NCI-H526 treated with DMSO at 0.1 percent for 48 hours (cell line): ENCODE measurements at regions not wholly inside any gene's neighbourhood (a gene's known extent, or its start where the extent isn't known, plus 50 kb on each side); places are given as distances from the start of the nearest gene placed in this dataset.

Experiments
- DNase-seq: peaks from one replicate; lab custom pipeline; 2025; lab: John Stamatoyannopoulos, UW

DNA sequence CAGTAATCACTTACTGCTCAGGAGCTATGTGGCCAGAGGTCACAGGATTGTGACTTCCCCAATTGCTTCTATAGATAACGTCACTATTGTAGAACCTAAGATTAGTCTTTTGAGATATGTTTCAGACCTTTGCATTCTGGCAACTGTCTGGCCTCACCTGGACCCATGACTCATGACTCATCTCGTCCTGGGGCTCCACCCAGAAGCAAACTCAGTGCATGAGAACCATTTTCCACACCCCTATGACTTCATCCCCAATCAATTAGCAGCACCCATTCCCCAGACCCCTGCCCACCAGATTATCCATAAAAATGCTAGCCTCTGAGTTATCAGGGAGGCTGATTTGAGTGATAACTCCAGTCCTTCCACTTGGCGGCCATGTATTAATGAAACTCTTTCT lies 186.9 kb downstream of the EMP1 start:
- DNase-seq = no peak

DNA sequence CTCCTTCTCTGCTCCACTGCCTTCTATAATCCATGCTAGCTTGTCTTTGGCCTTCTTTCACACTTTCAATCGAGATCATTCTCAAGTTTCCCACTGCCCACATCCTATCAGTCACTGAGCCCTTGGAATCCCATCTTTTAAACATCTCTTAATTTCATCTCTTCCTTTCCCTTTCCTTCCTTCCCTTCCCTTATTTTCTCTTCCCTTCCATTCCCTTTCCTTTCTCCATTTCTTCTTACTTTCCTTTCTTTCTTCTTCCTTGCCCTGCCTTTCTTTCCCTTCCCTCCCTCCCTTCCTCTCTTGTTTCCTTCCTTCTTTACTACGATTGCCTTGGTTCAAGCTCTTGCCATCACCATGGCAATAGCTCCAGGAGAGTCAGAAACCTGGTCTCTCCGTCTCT lies 183.8 kb downstream of the EMP1 start:
- DNase-seq = no peak

DNA sequence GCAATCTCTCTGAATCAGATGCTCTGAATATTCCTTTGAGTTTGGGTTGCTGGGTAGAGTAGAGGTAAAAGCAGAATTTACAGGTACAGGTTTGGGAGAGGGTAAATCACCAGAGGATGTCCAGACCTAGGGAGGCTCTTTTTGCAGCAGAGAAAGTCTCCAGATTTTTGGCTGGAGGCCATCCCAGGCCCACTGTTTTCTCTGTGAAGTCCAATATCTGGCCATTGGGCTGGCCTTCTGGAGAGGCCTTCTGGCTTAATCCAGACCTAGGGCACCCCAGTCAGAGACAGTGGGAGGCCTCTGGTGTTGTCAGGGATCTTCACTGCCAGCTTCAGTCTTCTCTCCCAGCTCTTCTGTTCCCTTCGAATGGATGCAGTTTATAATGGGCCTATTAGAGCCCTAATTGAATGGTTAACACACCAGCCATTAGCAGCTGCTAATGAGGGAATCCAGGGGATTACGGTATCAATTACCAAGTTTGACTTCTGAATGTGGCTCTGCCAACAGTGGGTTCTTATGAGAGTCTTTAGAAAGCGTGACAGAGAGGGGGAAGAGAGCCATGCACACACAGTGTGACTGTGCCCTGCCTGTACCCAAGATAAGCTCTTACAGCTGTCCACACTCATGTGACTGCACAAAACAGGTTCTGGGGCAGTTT lies 183.1 kb downstream of the EMP1 start:
- DNase-seq = no peak

DNA sequence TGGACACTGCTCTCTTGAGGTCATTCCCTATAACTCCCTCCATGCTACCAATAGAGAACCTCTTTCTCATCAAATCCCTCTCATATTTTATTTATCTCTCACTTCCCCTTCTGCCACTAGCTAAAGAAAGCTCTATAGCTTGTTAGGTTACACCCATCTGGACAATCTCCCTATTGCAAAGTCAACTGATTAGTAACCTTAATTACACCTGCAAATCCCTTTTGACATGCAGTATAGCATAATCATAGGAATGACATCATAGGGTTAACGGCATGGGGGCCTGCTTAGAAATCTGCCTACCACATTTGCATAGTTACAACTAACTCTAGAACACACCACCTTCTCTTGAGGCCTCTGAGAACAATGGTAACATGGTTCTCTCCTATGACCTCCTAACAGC lies 181.2 kb downstream of the EMP1 start:
- DNase-seq = no peak

DNA sequence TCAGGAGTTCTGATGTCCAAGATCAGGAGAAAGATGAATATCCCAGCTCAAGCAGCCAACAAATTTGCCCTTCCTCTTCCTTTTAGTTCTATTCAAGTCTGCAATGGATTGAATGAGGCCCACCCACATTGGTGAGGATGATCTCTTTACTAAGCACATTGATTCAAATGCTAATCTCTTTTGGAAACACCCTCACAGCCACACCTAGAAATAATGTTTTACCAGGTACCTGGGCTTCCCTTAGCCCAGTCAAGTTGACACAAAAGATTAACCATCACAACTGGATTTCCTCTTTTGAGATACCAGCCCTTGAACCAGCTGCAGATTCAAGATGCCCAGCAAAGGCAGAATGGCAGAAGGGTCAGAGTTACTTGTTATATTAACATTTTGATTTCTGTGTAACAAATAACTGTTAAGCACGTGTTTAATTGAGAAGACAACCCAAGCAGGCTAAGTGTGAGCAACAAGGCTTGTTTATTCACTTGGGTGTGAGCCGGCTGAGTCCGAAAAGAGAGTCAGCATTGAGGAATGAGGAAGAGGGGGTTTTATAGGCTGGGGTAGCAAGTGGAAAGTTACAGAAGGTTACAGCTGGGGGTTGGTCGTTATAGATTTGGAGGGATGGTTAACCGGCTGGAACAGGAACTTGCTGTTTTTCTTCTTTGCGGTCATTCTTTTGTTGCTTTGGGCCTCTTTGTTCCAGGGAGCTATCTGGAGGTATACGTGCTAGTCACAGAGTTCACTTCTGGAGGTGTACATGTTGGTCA lies 180.3 kb downstream of the EMP1 start:
- no peak for DNase-seq

DNA sequence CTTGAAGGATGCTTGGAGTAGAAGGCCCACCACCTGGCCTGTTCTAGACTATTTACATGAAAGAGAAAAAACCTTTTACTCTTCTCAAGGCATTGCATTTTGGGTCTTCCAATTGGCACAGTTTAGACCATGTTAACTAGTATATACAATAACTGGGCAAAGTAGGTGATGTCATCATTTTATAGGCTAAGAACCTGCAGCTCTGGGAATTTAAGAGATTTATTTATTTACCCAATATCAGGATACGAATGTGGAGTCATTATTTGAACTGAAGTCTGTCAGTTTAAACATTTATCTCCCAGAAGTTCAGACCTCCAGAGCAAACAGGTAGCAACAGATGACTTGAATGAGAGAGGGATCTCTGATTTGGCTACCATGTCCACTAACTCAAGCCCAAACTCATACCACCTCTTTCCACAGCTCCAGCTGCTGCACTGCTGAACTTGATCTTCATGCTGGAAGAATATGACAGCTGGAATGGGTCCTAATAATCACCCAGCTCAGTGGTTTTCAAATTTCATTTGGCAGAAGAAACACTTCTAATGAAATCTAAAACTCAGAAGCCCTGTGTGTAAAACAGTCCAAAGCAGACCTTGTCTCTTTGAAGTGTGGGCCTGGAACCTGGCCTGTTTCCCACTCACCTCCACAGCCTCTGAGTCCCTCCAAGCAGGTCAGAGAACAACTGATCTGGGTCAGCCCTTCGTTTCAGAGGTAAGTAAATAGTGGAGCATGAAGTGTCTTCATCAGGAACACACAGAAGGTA lies 179.2 kb downstream of the EMP1 start:
- no peak for DNase-seq

DNA sequence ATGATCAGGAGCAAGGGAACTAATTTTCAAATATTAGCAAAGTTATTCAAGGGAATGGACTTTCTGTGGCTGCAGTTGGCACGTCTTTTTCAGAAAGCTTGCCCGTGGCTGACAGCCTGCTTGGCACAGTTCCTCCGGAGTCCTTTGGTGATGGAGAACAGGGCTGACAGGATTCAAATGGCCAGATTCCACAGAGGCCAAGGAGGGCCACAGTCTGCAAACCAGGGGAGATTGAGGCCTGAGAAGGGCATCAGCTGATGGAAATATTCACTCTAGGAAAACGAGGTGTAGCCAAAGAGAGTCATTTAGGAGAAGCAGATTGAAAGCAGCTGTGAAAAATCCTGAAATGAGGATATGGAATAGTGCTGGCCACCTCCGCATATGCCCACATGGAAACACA lies 178.3 kb downstream of the EMP1 start:
- no peak for DNase-seq

DNA sequence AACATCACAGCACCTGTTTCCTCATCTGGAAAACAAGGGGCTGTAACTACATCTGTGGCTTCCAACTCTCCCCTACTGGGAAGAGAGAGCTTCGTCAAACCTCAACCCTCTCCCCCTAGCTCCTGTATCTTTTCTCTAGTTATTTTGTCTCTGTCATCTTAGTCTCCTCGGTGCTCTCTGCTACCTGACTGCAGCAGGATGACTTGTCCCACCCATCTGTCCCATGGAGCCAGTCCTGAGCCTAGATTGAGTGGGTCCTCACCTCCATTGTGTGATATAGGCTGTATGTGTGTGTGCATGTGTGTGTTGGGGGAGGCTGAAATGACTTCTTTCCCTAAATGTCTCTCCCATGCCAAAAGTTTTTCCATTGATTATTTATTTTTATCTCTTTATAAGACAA lies 177.3 kb downstream of the EMP1 start:
- DNase-seq = no peak

DNA sequence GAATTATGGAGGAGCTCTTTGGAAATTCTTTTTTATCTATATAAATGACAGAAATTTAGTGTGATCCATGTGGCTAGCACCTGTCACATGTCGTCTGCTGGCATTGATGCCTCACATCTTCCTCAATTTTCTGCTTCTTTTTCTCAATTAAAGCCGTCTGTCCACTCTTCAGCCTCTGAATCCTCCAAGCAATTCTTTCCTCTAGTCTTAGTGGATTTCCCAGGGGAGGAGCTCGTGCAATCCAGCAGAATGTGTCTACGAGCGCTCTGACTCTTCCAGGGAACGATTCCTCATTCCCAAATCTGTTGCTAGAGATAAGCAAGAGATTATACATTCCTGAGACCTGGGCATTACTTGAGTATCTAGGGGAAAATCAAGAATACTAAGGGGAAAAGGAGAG lies 176.6 kb downstream of the EMP1 start:
- no peak for DNase-seq

DNA sequence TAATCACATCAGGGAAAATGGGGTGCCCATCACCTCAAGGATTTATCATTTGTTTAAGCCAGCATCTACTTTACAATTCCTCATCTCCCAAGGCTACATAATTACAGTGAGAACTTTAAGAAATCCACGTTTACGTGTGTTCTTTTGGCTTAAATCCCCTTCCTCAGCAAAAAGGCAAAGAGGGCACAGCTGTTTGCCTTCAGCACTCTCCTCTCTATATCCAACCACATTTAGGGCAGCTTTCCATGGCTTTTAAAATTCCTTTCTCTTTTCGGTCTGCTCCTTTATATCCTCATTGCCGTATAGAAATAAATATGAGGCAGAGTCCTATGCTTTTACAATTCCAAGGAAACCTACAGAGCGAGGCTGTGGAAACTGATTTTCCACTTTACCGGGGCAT lies 175.9 kb downstream of the EMP1 start:
- DNase-seq = no peak

DNA sequence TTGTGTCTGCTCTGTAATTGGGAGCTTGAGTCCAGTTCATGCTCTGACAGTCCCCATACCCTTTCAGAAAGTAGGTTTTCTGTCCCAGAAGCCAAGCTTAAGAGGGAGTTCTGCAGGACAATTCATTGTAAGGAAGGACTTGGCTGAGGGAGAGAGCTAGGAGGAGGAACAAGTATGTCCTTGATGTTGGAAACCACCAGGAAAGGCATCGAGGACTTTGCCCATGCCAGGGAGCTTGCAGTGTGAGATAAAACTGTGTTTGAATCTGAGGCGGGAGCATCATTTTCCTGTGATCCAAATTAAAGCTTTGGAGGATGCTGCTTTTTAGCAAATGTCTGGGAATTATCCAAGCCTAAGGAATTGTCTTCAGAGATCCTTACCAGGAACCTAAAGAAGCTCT lies 175.3 kb downstream of the EMP1 start:
- no peak for DNase-seq

DNA sequence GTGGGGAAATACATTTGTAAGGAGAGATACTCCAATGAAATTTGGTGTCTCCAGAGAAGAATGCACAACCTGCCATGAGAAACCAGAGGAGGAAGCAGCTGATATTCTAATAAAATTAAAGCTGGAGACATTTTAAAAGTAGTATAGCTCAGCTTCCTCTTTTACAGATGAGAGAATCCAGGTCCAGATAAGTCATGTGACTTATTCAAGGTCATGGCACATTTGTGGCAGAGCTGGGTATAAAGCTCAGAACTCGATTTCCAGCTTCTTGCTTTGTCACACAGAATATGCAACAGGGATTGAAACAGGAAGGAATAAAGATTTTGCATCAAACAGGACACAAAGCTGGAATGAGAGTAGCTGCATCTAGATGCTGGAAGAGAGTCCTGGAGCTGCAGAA lies 174.8 kb downstream of the EMP1 start:
- no peak for DNase-seq

DNA sequence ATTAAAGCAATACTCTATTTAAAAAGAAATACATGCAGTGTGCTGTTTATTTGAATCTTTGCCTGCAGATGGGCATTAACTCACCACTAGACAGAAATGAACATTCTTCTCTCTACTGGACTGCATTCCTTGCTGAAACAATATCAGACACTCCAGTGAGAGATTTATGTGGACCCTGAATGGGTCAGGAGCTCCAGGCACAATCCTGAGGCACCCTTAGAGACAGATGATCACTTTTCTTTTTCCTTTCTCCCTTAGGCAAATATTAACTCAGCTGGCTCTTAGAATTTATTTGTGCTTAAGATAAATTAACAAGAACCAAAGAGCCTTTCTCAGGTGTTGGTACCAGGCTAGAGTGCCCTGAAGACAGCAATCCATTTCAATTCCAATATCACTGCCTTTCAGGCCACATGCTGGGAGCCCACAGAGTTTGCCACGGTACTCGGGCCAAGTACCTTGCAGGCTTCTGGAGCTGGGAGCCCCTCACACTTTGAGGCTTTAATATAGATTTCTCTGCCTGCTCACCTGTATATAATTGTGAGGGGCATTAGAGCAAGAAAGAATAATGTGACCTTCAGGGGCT lies 173.0 kb downstream of the EMP1 start:
- no peak for DNase-seq

DNA sequence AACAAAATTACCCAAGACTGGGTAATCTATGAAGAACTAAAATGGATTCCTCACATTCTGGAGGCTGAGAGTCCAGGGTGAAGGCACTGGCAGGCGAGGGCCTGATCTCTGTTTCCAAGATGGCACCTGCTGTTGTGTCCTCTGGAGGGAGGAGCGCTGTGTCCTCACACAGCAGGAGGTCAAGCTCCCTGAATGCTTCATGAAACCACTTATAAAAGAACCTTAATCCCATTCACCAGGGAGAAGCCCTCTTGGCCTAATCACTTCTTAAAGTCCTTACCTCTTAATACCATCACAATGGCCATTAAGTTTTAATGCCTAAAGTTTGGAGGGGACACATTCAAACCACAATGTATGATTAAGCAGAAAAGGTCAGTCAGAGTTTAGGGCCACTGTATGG lies 172.4 kb downstream of the EMP1 start:
- no peak for DNase-seq

DNA sequence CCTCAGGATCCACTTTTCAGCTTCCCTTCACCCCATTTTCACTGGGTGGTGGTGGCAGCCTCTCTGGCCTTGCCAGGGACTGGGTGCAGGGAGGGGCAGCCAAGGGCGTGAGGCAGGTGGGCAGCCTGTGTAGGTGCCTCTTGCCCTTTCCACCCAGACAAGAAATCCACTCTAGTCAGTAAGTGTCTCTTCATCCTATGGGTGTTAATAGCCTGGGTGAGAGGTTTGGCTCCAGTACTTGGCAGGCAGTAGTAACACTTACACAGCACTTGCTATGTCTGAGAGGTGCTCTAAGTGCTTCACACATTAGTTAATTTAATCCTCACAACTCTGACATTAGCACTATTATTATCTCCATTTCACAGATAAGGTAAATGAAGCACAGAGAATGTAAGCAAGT lies 171.9 kb downstream of the EMP1 start:
- no peak for DNase-seq

DNA sequence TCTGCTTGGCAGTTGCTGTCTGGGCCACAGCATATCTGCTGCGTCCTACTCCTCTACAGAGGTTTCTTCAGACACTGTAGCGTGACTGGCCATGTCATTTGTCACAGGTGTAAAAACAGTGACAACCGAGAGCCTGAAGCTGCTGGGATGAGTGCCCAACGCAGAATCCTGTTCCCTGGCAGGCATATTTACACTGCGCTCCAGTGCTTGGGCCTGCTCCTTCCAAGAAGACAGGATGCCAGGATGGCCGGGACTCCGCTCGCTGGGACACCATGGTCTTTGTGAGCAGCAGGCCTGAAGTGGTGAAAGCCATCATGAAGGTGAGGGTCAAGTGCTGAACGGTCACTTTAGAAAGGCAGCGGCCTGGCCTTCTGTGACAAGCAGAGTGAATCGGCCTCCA lies 171.4 kb downstream of the EMP1 start:
- DNase-seq = no peak

DNA sequence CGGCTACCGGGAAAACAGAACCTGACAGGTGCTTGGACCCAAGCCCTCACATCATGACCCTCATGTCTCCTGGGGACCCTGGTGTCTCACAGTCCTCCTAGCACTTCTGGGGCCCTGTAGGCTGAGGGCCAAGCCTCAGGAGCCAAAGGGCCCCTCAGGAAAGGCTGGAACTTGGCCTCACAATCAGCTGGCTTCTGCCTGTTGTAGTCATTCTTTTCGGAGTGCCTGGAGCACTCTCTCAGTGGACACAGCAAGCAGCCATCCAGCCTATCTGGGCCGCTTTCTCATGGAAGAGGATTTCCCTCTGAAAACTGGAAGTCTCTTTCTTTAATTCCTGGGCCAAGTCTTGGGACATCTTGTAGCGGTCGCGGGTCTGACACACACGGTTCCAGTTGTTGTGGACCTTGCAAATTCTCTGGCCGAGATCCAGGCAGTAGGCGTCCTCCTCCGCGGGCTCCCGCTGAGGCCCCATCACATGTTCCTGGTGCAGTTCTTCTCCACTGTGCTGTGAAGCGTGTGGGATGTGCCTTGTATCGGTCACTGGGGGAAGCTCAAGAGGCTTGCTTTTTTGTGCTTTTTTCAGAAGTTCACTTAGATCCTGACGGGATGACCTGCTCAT lies 169.3 kb downstream of the EMP1 start:
- no peak for DNase-seq

DNA sequence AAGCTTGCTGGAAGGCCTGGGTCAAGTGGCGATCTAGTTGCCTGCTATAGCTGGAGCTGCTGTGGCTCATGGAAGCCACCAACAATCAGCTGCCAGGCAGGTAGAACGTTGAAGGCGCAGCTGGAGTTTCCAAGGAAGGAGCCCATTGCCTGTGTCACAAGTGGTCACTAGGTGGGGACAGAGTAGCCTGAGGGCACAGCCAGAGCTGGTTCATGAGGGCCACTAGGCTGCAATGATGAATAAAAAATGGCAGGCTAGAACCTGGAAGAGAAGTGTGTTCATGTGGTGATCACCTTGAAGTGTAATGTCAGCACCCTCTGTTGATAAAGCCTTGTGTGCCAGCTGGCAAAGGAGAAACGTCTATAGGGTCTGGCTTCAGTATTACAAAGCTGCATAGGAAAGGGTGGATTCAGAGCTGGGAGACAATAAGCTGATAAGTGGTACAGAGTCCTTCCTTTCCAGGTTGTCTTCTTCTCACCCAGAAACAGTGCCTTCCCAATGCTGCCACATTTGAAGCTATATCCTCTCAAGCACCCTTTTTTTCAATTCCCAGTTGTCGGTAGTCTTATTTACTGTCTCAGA lies 165.8 kb downstream of the EMP1 start:
- peak; percentile 51 for DNase-seq

DNA sequence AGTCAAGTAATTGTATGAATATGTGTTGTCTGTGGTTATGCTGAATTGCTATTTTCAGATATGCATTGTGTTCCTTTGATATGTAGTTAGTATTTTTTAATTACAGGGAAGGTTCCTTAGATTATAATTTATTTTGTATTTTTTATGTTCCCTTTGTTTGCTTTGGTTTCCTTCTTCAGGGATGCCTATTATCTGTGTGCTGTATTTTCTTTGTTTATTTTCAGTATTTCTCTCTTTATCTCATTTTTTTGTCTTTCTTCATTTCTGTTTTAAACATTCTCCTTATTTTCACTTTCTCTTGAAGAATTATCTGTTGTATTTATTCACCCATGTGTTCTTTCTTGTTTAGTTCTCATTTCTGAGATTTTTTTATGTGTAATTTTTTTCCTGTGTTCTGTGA lies 163.1 kb downstream of the EMP1 start:
- DNase-seq = no peak

DNA sequence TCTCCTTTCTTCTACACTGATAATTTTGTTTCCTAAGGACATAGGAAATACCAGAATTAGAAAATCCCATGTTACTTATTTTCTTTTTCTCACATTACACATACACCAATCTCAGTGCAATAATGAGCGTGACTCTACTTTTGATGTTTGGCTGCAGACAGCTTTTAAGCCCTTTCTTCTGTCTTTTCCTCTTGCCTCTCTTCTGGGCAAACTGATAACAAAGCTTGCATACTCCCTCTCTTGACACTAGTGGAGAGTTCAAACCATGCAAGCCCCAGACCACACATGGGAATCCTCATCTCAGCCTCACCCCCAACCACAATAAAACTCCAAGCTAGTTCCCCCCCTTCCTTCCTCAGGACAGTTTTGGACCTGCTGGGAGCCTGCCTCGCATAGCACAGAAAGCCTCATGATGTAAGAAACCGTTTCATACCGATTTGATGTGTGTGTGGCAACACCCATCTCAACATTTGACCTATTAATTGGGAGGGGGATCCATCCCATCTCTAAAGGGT lies 161.9 kb downstream of the EMP1 start:
- no peak for DNase-seq

DNA sequence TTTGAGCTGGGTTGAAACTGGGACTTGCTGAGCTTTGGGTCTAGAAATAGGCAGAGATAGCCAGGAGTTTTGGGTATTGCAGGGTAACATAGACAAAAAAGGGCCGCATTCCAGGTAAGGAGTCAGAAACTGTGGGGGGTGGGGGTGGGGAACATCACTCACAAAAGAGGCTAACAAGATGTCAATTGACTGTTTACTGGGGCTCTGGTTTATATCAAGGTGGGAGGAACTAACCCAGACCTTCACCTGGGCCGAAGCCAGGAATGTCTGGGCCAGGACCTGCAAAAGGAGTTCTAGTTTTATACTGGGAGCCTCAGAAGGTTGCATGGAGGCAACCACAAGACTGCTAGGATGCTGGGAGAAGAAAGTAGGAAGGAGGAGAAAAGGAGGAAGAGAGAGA lies 154.4 kb downstream of the EMP1 start:
- no peak for DNase-seq

DNA sequence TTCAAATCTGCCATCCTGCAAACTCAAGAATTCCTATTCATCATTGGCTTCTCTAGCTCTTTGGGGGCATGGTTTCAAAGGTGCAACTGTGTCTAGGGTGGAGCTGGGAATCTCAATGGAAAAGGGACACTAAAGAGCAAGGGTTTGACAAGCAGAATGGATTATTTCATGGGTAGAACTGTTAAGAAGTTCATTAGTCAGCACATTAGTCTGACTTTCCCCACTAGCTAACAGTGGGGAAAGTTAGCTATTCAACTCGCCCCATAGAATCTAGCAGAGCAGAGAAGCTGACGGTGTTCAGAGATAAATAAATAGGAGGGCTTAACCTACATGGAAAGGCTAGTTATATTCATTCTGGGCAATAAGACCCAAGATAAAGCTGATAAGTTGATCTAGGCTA lies 153.9 kb downstream of the EMP1 start:
- DNase-seq = no peak
